HepG2 (cell line): ENCODE measurements at regions not wholly inside any gene's neighbourhood (a gene's known extent, or its start where the extent isn't known, plus 50 kb on each side); places are given as distances from the start of the nearest gene placed in this dataset.

Experiments
- CEBPB ChIP-seq: IDR thresholded peaks from 2 replicates; pipeline ENCODE4 v1.6.1; 2011; ENCODE audit warnings: low read depth, low read length, improper control_type of control experiment, borderline replicate concordance
- EZH2 ChIP-seq: conservative IDR thresholded peaks from 2 replicates; pipeline ENCODE4 v1.6.1; 2012; ENCODE audit warnings: mild to moderate bottlenecking, low read depth, low read length, moderate library complexity
- PHF8 ChIP-seq: sonication (generic); formaldehyde crosslinking; IDR thresholded peaks from 2 replicates; pipeline ENCODE4 v1.5.0; 2020; ENCODE audit warnings: missing genetic modification reagents
- POLR2AphosphoS5 ChIP-seq: IDR thresholded peaks from 2 replicates; pipeline ENCODE4 v1.6.1; 2012; ENCODE audit warnings: low read depth, low read length
- THAP7 ChIP-seq: sonication (generic); formaldehyde crosslinking; IDR thresholded peaks from 2 replicates; pipeline ENCODE4 v1.8.1; 2023; ENCODE audit warnings: mild to moderate bottlenecking, missing genetic modification reagents
- ZBTB7A ChIP-seq: sonication (generic); formaldehyde crosslinking; IDR thresholded peaks from 2 replicates; pipeline ENCODE4 v1.8.0; 2022; ENCODE audit warnings: mild to moderate bottlenecking, missing genetic modification reagents
- ZNF562 ChIP-seq: sonication (generic); formaldehyde crosslinking; IDR thresholded peaks from 2 replicates; pipeline ENCODE4 v1.8.0; 2022; ENCODE audit warnings: missing genetic modification reagents, borderline replicate concordance

- TF ChIP-seq ZNF562 (CRISPR knock-in tag) (no peak), CEBPB (no peak), THAP7 (no peak), POLR2AphosphoS5 (no peak), EZH2 (no peak), ZBTB7A (CRISPR knock-in tag) (no peak), PHF8 (CRISPR knock-in tag) (no peak)
Observed at GRCh38 chr10:62627983-62628382, 176.5 kb upstream of the ADO start.
